Parathyroid adenoma (tissue), 2 donors: ENCODE measurements at regions not wholly inside any gene's neighbourhood (a gene's known extent, or its start where the extent isn't known, plus 50 kb on each side); places are given as distances from the start of the nearest gene placed in this dataset.

Source experiments
- H2AFZ ChIP-seq: fragments of 300-600 bp; sonication (generic); one replicate; pipeline ENCODE4 v1.7.0; 2017; ENCODE audit warnings: antibody characterized with exemption, mild to moderate bottlenecking
- H3K27ac ChIP-seq: fragments of 300-600 bp; sonication (generic); one replicate; pipeline ENCODE4 v1.7.0; 2017
- H3K27me3 ChIP-seq: fragments of 300-600 bp; sonication (generic); one replicate; pipeline ENCODE4 v1.7.0; 2017; ENCODE audit warnings: low read length; ENCODE audit not compliant: control insufficient read depth, insufficient read depth
- H3K36me3 ChIP-seq: fragments of 300-600 bp; sonication (generic); one replicate; pipeline ENCODE4 v1.7.0; 2017; ENCODE audit warnings: low read length; ENCODE audit not compliant: control insufficient read depth, insufficient read depth
- H3K4me1 ChIP-seq: fragments of 300-600 bp; sonication (generic); one replicate; pipeline ENCODE4 v1.7.0; 2017; ENCODE audit warnings: control low read depth
- H3K4me2 ChIP-seq: fragments of 300-600 bp; sonication (generic); one replicate; pipeline ENCODE4 v1.7.0; 2017; ENCODE audit warnings: low read length
- H3K4me3 ChIP-seq: fragments of 300-600 bp; sonication (generic); one replicate; pipeline ENCODE4 v1.7.0; 2017; ENCODE audit warnings: low read depth, low read length
- H3K79me2 ChIP-seq: fragments of 300-600 bp; sonication (generic); one replicate; pipeline ENCODE4 v1.7.0; 2017; ENCODE audit warnings: control low read depth
- H3K9ac ChIP-seq: fragments of 300-600 bp; sonication (generic); one replicate; pipeline ENCODE4 v1.7.0; 2017; ENCODE audit warnings: mild to moderate bottlenecking
- H3K9me3 ChIP-seq: fragments of 300-600 bp; sonication (generic); one replicate; pipeline ENCODE4 v1.7.0; 2017; ENCODE audit warnings: low read length; ENCODE audit not compliant: control insufficient read depth
- TF ChIP-seq, protein P1 (sequence below): fragments of 300-600 bp; sonication (generic); IDR thresholded peaks from one replicate; pipeline ENCODE4 v1.7.0; 2017; ENCODE audit warnings: antibody characterized with exemption, mild to moderate bottlenecking
- donor health status: primary hyperparathyroidism.

DNA sequence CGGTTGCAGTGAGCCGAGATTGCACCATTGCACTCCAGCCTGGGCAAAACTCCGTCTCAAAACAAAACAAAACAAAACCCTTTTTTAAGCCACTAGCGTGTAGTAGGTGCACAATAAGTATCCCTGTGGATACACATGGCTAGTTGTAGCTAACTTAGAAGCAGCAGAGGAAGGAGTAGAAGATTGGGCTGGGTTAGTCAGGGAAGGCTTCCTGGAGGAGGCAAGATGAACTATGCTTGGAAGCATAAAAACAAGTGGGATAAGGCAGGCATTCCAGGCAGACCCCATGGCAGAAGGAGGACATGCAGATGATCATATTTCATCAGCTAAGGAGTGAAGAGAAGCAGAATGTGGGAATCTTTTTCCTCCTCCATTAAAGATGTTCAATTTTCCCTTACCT, 83.4 kb downstream of the IRX5 start:
- Histone ChIP-seq H3K9me3 (no peaks in the 10 kb centered on the region), H3K27ac (no peak overlapping the region), H2AFZ (no peak overlapping the region), H3K4me2 (no peak overlapping the region), H3K4me3 (no peak overlapping the region), H3K9ac (no peak overlapping the region), H3K27me3 (no peaks in the 10 kb centered on the region), H3K36me3 (no peaks in the 10 kb centered on the region), H3K4me1 (no peaks in the 10 kb centered on the region), H3K79me2 (no peaks in the 10 kb centered on the region)
- TF ChIP-seq, protein P1, sequence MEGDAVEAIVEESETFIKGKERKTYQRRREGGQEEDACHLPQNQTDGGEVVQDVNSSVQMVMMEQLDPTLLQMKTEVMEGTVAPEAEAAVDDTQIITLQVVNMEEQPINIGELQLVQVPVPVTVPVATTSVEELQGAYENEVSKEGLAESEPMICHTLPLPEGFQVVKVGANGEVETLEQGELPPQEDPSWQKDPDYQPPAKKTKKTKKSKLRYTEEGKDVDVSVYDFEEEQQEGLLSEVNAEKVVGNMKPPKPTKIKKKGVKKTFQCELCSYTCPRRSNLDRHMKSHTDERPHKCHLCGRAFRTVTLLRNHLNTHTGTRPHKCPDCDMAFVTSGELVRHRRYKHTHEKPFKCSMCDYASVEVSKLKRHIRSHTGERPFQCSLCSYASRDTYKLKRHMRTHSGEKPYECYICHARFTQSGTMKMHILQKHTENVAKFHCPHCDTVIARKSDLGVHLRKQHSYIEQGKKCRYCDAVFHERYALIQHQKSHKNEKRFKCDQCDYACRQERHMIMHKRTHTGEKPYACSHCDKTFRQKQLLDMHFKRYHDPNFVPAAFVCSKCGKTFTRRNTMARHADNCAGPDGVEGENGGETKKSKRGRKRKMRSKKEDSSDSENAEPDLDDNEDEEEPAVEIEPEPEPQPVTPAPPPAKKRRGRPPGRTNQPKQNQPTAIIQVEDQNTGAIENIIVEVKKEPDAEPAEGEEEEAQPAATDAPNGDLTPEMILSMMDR: no peak

DNA sequence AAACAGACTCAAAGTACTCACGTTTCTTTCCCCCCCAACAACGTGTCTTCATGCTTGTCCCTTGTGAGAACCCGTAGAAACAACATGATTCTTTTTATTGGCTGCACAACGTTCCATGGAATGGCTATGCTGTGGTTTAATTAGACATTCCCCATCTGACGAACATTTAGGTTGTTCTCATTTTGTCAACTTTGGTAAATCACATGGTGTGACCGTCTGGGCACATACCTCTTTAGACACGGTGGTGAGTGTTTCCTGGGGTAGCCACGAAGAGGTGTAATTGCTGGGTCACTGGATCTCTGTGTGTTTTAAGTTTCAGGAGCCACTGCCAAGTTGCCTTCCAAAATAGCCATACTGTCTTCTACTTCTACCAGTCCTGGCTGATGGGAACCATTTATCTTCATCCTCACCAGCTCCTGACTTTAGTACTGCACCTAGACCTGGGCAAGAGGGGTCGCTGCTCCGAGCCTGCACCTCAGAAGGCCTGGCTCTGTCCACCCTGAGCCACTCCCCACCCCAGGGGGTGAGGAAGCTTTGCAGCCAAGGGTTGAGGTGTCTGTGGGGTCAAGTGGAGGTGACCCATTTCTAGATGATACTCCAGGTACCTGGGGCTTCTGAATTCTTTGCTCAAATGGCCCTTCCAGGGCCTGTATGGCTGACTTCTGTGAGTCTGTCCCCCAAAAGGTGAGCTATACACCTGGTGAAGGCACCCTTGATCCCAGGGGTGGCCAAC, 84.7 kb downstream of the IRX5 start:
- Histone ChIP-seq H3K9ac (no peak overlapping the region), H3K4me3 (no peak overlapping the region), H3K79me2 (no peaks in the 10 kb centered on the region), H3K4me2 (no peak overlapping the region), H3K4me1 (no peaks in the 10 kb centered on the region), H3K36me3 (no peaks in the 10 kb centered on the region), H2AFZ (no peak overlapping the region), H3K9me3 (no peaks in the 10 kb centered on the region), H3K27me3 (no peaks in the 10 kb centered on the region), H3K27ac (no peak overlapping the region)
- TF ChIP-seq, protein P1: no peak

DNA sequence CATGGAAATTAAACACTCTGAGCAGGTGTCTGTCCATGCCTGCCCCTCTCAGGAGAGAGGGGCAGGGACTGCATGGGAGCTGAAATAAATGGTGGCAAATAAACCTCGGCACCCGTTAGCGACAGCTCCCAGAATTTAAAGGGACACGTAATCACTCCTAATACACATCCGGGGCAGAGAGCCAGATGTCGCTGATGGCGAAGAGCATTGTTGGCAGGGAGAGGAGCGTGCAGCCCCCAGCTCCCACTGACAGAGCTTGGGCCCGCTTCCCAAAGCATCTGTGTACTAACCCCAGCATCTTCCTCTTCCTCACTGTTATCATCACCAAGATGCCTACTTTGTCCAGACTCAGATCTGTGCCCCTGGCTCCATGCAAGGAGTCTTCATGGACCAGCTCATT, 85.8 kb downstream of the IRX5 start:
- Histone ChIP-seq H3K9ac (no peak overlapping the region), H3K4me3 (no peak overlapping the region), H3K27me3 (no peaks in the 10 kb centered on the region), H3K4me2 (no peak overlapping the region), H3K4me1 (no peaks in the 10 kb centered on the region), H2AFZ (no peak overlapping the region), H3K36me3 (no peaks in the 10 kb centered on the region), H3K27ac (no peak overlapping the region), H3K79me2 (no peaks in the 10 kb centered on the region), H3K9me3 (no peaks in the 10 kb centered on the region)
- TF ChIP-seq, protein P1: no peak

DNA sequence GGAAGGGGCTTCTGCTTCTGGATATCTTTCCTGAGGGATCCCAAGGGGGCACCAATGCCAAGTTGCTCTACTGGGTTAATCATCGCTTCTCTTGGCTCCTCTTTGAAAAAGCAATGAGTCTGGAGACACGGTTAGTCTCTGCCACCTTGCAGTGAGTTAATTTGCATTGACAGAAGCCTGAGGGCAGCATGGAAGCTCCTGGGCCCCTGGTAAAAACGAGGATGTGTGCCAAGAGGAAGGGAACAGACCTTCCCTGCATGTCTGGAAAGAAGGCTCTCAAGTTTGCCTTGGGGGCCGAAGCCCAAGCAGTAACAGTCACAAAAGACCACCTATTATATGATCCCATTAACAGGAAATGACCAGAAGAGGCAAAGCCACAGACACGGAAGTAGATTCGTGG, 86.7 kb downstream of the IRX5 start:
- Histone ChIP-seq H3K36me3 (no peaks in the 10 kb centered on the region), H3K4me2 (no peak overlapping the region), H3K4me3 (no peak overlapping the region), H3K9ac (no peak overlapping the region), H3K27me3 (no peaks in the 10 kb centered on the region), H3K9me3 (no peaks in the 10 kb centered on the region), H3K27ac (no peak overlapping the region), H3K4me1 (no peaks in the 10 kb centered on the region), H2AFZ (no peak overlapping the region), H3K79me2 (no peaks in the 10 kb centered on the region)
- TF ChIP-seq, protein P1: no peak

DNA sequence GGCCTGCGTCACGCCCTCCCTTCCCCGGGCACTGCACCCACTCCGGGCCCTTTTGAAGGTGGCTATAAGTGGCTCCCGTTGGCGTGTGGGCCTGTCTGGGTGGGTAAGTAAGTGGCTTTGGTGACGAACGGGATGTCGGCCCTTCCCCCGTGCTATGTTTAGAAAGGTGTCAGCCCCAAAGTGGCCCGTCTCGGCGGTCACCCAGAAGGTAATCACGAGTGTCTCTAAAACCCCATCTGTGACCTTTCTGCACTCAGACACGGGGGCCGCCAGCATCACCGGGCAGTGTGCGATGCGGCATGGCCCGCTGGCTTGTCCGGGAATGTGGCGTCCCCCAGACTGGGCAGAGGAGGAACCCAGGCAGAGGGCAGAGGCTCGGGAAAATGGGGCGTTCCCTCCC, 88.2 kb downstream of the IRX5 start:
- Histone ChIP-seq H3K4me1 (no peaks in the 10 kb centered on the region), H3K9ac (no peak overlapping the region), H3K4me2 (no peak overlapping the region), H3K9me3 (no peaks in the 10 kb centered on the region), H3K4me3 (no peak overlapping the region), H3K79me2 (no peaks in the 10 kb centered on the region), H3K27me3 (no peaks in the 10 kb centered on the region), H3K36me3 (no peaks in the 10 kb centered on the region), H2AFZ (no peak overlapping the region), H3K27ac (no peak overlapping the region)
- TF ChIP-seq, protein P1: no peak
